GM21737 (cell line): ENCODE measurements at regions not wholly inside any gene's neighbourhood (a gene's known extent, or its start where the extent isn't known, plus 50 kb on each side); places are given as distances from the start of the nearest gene placed in this dataset.
A peak's percentile ranks its signal among the peaks of the same experiment; 100 is the strongest.
"Not testable (repeated sequence)": the region's sequence is repeated elsewhere in the genome, so short reads cannot be mapped to it uniquely, and the experiment has no call there.

ENCODE experiments used
- ATAC-seq: cut with Tn5 transposase; IDR thresholded peaks from one replicate; pipeline ENCODE4 v1.9.1; 2021; ENCODE audit warnings: mild to moderate bottlenecking, moderate library complexity; ENCODE audit not compliant: unreplicated experiment

- ATAC-seq: no peak
Measured at GRCh38 chr4:81375745-81376144, 96.0 kb downstream of the RASGEF1B start.

- ATAC-seq: no peak
Measured at GRCh38 chr4:81369886-81370285, 101.8 kb downstream of the RASGEF1B start.

- no peak for ATAC-seq
Measured at GRCh38 chr4:81366779-81367178, 104.9 kb downstream of the RASGEF1B start.

- no peak for ATAC-seq
Measured at GRCh38 chr4:81360737-81361136, 111.0 kb downstream of the RASGEF1B start.

GRCh38 chr4:81359207-81359606, 112.5 kb downstream of the RASGEF1B start:
- no peak for ATAC-seq

GRCh38 chr4:81358154-81358553, 113.6 kb downstream of the RASGEF1B start:
- ATAC-seq: no peak

GRCh38 chr4:81356621-81357020, 115.1 kb downstream of the RASGEF1B start:
- ATAC-seq: no peak

- ATAC-seq: no peak
Measured at GRCh38 chr4:81355136-81355535, 116.6 kb downstream of the RASGEF1B start.

GRCh38 chr4:81353861-81354260, 117.8 kb downstream of the RASGEF1B start:
- ATAC-seq: no peak

GRCh38 chr4:81352446-81352835, 119.3 kb downstream of the RASGEF1B start:
- no peak for ATAC-seq

- peak; percentile 68 for ATAC-seq
Measured at GRCh38 chr4:81351654-81352445, 119.9 kb downstream of the RASGEF1B start.

- ATAC-seq: no peak
Measured at GRCh38 chr4:81350040-81350439, 121.7 kb downstream of the RASGEF1B start.

- no peak for ATAC-seq
Measured at GRCh38 chr4:81348778-81349094, 123.0 kb downstream of the RASGEF1B start.

- ATAC-seq: no peak
Measured at GRCh38 chr4:81348086-81348777, 123.5 kb downstream of the RASGEF1B start.

- ATAC-seq: no peak
Measured at GRCh38 chr4:81346719-81347118, 125.0 kb downstream of the RASGEF1B start.

- ATAC-seq: no peak
Measured at GRCh38 chr4:81343536-81343935, 128.2 kb downstream of the RASGEF1B start.

GRCh38 chr4:81343046-81343445, 128.0 kb upstream of the PRKG2 start:
- ATAC-seq: no peak

GRCh38 chr4:81337211-81337610, 122.2 kb upstream of the PRKG2 start:
- no peak for ATAC-seq

GRCh38 chr4:81335122-81335912, 120.3 kb upstream of the PRKG2 start:
- no peak for ATAC-seq

GRCh38 chr4:81330018-81330417, 115.0 kb upstream of the PRKG2 start:
- ATAC-seq: no peak

GRCh38 chr4:81326581-81326980, 111.6 kb upstream of the PRKG2 start:
- no peak for ATAC-seq

- not testable (repeated sequence) for ATAC-seq
Measured at GRCh38 chr4:81324594-81324993, 109.6 kb upstream of the PRKG2 start.
